Ureter (tissue), 1 donor: ENCODE measurements at regions not wholly inside any gene's neighbourhood (a gene's known extent, or its start where the extent isn't known, plus 50 kb on each side); places are given as distances from the start of the nearest gene placed in this dataset.

ENCODE experiments used
- DNase-seq: peaks from one replicate; pipeline ENCODE4 v3.0.0-alpha.2; 2020; ENCODE audit warnings: low spot score
- donor health status: DM: yes; HTN: yes; CAD: no.

DNA sequence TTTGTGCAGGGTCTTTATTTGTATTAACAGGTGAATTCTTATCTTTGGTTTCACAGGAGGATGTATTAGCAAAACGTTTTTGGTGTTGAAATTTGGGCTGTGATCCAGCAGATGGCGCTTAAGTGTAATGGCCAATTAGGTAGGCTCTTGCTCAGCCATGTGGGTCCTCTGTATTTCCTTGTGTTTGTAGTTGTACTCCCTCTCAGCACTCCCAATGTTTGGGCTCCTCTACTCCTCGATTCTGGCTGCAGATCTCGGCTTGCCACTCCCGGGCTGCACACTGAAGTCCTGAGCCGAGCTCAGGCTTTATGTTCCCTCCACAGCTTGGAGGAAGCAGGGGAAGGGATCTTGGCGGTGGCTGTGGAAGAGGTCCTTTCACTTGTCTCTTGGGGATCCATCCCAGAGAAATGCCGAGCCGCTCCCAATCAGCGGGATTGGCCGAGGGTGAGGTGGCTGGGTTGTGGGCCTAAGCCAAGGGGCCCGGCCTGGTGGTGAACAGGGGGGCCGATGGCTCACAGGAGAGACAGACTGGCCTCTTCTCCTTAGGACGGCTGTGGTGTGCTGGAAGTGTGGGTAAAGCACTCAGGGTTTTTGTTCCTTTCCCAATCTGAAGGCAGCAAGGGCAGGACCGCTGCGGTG is 133.7 kb downstream of the AEBP2 start:
- DNase-seq: no peak

DNA sequence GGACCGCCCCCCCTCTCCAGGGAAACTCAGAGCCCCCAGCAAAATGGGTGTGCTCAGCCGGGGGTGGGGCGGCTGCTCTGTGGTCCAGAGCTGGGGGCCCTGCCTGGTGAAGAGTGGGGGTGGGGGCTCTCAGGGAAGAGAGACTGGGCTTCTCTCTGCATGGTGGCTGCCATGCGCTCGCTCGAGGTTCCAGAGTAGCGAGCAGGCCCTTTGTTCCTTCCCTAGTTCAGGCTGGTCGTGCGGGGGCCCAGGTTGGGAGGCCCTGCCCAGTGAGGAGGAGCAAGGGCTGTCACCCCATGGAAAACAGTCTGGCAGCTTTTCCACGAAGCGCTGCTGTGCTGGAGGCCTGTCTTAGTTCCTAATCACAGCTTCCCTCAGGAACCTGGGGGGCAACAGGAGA is 134.6 kb downstream of the AEBP2 start:
- DNase-seq: no peak

DNA sequence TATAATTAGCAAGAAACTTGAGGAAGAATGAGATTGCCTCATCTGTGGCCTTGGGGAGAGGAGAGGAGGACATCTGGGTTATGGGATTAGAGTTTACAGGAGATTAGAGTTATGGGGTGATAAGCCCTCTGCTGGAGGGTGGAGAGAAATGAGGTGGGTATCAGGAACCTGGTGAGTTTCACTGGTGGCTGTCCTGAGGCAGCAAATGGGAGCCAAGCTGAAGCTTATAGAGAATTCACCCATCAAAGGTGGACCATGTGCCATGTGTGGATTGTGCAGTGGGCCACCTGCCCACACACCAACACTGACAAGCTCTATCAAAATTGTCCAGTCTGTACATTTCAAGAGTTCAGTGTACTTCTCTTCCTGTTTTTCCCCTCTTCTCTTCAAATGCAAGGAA is 135.3 kb downstream of the AEBP2 start:
- DNase-seq: no peak

DNA sequence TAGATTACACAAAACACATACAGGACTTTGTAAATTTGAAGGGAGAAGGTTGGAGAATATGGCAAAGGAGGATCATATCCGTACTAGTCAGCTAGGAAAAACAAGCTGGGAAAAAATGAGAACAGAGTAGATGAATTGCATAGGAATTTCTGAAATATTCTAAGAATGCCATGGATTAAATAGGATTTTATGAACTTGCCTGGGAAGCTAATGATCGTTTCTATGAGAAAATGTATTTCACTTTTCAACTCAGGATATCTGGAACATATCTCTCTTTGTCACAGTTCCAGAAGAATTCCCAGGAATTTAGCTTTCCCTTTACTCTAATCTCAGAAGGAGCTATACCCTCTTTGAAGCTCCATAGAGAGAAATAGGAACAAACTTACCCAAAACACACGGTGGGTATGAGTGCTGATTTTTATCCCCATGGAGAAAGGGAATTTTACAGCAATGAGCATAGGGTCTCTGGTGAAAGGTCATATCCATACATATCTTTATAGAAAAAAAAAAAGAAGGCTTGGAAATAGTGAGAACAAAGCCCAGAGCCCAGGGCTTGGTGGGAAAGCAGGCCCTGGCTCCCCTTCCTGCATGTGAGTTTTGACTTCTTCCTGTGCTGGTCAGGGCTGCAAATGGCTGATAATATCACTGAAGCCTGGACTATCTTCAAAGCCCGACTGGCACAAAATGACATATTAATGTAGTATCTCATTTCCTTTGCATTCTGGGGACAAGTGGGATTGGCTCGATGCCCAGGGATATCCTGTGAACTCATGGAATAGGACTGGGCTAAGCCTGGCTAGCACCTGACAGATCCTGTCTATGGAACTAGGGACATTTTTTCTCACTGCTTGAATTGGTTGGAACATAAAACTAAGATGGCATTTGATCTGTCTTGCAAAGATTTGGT is 136.3 kb downstream of the AEBP2 start:
- DNase-seq: peak; percentile 66

DNA sequence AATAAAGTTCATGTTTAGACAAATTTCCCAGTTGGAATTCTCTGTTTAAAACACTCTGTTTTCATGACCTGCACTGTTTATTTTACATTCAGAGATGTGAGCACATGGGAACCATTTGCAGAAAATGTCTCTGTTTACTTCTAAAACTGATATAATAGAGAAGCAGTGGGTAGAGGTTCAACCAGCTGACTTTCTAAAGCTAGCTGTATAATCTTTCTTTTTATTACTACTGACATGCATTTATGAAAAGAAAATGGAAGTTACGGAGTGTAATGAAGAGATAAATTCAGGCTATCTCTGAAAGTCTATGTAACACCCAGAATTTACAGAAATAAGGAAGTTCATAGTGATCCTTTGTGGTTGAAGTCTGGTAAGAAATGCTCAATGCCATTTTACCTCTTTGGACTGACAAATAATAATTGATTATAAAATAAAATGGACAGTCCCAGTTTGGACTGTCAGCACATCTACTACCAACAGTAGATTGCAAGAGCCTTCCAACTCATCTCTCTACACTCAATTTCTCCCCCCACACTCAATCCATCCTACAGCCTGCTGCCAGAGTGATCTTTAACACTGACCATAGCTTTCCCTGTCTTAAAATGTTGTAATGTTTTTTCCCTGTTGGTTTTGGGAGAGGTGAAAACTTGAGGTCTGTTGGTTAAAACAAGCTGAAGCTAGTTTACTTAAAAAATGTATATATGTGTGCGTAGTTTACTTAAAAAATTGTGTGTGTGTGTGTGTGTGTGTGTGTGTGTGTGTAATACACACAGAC is 137.4 kb downstream of the AEBP2 start:
- DNase-seq: no peak

DNA sequence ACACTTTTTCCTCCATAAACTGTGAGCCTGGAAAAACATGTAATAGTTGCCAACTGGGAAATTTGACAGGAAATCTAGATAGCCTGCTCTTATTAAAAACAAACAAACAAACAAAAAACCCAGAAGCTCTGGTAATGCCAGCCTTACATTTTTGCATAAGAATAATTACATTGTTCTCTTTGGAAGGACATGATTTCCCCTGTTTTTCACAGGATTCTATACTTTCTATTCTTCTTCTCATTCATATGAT is 137.9 kb downstream of the AEBP2 start:
- DNase-seq: no peak

DNA sequence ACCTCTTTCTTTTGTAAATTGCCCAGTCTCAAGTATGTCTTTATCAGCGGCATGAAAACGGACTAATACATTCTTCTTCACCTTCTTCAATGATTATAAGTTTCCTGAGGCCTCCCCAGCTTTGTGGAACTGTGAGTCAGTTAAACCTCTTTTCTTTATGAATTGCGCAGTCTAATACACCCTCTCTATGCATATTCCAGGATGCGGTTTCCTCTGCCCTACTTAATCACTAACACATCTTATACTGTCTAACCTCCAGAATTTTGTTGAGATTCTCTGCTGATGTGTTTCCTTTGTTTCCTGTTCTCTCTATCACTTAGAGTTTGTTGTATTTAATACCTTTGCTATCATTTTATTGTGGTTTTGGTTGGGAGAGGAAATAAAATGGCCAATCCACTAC is 145.4 kb downstream of the AEBP2 start:
- no peak for DNase-seq

DNA sequence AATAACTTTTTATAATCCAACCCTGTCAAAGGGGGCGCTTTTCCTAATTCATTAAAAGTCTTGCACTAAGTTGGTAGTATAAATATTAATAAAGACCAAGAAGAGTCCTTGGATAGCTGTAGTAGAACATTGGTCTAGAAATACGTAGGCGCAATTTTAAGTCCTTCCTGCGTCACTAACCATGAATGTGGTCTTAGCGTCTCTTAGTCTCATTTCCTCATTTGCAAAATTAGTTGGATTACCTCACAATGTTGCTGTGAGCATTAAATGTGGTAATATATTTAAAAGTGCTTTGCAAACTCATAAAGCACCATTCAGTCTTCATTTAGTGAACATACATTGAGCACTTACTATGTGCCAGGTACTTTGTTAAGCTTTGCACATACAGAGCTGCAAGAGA is 149.7 kb downstream of the AEBP2 start:
- DNase-seq: no peak

DNA sequence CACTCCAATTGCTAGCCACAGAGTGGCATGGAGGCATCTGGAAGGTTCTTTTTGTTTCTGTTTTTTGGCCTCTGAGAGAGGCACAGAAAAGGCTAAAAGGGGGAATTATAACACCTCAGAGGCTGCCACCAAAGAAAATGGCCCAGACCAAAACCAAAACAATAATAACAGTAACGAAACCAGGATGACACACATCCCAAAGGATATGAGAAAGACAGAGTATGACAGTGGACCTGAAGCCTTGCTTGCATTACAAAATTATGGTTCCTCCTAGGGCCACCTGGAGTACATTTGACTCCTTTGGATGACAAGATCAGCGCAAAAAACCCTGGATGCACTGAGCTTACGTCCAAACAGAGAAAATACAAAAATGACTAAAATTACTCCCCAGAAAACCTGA is 152.7 kb downstream of the AEBP2 start:
- DNase-seq: no peak

DNA sequence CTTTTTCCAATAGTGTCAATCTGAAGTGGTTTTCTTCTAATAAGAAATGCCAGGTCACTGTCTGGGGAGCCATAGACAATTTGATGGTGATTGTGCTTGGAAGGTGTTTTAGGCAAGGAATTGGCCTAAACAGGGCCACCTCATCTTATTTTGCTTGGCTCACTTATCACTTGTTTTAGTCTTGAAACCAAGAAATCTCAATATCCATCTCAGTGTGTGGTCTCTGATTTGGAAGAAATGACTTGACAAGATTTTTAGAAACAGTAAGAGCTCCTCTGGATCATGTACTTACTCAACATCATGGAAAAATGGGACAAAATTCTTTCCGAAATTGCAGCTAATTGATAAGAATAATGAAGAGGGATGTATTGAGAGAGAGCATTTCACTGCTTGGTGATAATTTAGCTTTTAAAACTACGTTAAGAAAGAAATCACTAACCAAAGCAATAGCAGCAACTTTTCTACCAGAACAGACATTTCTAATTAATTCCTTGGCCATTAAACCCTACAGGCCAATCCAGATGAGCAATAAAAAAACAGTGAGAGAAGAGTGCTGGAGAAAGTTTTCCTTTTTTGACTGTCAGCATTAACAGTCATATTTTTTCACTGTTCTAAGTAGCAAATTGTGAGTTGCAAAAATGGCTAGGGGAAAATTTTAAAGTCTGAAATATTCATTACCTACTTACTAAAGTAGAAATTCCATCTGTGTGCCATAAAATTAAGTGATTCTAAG is 157.3 kb downstream of the AEBP2 start:
- no peak for DNase-seq

DNA sequence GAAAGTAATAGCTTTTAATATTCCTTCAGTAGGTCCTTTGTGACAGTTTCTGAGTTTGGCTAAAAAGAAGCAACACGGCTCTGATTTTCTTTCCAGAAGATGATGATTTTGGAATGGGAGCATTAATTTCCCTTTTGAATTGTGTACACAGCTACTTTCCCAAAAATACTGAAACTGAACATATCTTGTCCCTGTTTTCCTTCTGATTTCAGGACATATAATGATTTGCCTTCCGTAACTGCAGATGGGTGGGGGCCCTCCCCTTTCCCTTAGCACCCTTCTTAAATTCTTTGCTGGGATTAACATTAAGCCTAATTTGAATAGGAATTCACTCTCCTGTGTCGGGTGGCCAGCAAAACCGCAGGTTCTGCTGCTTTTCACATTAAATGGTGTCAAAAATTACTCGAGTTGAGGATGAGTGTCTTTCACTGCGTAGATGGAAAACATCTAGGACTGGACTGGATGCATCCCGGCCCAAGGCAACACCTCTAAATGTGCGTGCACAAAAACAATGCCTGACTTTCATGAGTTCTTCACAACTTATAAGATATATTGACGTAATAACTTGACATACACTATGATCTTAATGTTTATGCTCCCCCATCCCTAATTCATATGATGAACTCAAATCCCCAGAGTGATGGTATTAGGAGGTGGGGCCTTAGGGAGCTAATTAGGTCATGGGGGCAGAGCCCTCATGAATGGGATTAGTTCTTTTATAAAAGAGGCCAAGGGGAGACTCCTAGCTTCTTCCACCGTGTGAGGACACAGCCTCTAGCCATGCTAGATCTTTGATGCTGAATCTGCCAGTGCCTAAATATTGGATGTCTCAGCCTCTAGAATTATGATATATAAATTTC is 158.1 kb downstream of the AEBP2 start:
- DNase-seq: no peak

DNA sequence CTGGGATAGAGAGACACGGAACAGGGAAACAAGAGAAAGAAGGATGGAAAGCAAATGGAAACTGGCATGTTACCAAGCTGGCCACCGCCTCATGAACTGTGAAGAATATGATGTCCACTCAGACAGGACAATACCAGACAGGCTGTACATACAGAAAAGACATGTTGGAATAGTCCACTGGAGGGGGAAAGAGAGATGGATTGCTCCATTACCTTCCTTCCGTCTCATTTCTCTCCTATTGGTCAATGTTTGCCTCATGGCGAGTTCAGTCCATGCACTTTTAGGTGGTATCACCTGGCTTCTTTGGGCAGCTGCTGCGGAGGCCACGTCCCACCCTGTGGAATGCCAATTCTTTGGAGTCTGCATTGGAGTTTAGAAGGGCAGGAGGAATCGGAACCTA is 166.4 kb downstream of the AEBP2 start:
- DNase-seq: no peak

DNA sequence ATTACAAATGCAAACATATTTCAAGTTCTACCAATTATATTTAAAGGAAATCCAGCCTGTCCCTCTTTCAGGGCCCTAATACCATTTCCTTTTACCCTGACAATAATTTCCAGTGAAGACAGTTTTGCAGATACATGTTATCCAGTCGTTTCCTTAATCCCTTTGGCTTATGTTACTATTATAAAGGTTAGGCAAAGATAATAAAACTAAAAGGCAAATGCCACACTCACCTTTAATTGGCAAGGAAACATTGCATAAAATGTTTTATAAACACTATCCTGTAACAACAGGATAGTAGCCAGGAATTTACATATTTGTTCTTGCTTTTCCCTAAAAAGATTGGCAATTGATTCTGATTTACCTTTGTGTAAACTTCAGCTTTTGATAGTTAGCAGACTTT is 168.7 kb downstream of the AEBP2 start:
- DNase-seq: no peak

DNA sequence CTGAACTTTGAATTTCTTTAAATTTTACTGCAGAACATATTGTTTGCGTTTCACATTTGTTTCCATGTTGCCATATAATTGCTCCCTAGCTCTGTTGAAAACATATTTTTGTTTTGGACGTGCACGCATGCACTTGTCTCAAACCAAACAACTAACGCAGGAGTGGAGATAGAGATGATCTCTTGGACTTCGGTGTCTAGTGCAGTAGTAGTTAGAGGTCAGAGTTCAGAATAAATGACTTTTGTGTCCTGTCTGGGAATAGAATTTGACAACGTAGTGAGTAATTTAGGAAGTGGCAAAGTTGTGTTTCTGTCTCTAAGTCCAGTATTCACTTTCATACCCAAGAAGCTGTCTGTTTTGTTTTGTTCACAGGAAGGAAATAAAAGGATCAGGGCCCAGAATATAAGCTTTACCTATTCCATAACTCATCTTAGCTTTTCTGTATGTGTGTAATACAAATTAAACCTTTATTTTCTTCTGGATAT is 173.8 kb downstream of the AEBP2 start:
- no peak for DNase-seq

DNA sequence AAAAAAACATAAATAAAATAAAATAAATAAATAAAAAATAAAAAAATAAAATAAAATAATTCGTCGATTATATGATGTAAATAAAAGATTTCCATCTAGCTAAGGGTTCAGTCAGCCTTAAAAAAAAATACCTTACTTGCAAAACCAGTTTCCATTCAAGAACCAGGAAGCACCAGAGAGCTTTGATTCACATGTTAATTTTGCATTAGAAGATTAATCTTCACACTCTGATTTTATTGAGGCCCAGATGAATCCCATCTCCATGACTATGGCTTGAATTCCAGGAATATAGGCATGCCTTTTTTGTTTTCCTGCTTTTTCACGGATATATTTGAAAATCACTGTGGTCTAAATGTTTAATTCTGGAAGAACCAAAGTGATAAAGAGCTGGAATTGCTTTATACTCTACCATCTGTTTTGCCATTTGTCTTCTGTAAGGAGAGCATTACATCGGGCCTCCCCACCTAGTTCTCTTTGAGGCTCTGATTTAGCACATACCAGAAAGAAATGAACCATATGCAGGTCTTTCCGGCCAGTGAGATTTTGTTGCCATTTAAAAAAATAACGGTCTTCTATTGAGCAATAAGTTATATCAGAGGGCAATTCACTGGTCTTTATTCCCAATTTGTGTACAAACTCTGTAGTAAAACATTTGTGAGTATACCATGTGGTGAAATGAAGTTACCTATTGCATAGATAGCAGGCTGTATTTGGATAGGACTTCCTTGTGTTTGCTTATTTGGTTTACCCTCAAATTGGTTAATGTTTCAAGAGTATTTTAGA is 175.5 kb downstream of the AEBP2 start:
- no peak for DNase-seq

DNA sequence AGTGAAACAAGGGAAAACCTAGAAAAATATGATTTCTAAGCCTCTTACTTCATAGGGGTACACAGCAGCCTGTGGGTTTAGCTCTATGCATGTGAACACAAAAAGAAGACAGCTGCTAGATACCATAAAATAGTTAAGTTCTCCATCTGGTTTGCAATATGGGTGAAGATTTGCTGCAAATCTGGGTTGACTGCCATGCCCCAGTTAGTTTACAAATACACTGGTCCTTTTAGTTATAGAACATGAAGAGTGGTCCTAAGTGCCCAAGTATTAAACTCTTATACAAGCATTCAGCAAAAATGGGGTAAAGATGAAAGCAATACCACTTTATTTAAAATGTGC is 176.1 kb downstream of the AEBP2 start:
- DNase-seq: no peak

DNA sequence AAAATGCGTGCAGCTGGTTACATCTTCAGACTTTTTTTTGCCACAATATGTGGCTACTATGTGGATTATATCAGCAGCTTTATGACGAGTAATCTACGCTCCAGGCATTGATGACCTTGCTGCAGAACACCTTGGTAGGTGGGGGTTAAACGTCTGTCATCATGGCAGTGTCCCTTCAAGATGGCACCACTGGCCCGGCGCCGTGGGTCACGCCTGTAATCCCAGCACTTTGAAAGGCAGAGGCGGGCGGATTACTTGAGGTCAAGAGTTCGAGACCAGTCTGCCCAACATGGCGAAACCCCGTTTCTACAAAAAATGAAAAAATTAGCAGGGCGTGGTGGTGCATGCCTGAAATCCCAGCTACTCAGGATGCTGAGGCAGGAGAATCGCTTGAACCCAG is 177.5 kb downstream of the AEBP2 start:
- no peak for DNase-seq

DNA sequence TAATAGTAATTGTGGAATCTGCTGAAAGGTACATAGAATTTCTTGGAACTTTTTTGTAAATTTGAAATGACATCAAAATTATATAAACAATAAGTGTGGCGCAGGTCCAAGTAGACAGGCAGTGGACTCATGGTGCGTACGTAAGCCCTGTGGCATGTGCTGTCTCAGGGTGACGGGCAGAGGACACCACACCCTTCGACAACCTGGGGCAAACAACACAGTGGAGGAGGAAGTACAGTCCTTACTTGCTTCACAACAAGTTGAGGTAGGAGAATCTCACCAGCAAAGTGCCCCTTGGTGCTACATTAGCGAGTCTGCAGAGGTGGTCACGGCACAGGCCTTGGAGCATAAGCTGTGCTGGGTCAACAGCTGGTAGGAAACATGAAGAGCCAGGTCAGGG is 180.9 kb downstream of the AEBP2 start:
- peak; percentile 69 for DNase-seq

DNA sequence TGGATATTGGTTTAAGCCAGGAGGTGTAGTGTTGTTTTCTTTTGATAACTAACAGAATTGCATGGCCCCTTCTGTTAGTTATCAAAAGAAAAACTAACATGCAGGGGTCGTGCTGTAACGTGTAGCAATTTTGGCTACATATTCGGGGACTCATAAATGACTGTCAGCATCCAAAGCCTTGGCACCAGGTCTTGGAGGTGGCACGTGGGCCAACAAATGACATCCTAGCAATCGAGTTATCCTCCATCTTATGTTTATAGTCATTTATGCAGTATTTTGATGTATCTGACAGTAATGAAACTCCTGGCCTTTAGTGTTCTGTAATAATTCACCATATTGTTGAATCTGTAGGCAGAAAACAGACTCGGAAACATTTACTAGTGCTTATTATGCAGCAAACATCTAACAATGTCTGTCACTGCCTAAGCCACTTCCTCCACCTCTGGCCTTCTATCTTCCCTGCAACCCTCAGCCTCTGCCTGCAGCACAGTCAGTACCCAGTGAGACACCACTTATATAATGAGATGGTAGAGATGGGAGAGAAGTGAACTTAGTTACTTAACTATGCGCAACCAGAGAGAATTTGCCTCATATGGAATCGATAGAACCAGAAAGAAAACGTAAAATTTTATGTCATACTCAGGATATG is 184.6 kb downstream of the AEBP2 start:
- DNase-seq: no peak

DNA sequence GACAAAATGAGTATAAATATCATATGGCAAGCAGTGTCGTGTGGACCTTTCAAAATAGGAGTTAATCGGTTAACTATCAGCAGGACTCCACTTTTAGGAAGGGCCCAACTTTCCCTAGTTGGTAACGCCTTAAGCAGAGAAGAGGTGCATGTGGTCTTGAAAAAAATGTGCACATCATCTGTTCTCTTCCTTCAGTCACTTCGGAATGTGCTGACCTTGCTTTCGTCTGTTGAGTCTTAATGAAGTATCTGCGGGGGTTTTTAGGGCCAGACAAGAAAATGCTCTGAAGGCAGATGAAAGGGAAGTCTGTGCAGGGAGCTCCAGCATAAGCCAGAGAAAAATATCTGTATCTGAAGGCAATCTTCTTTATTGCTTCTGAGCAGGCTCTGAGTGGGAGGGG is 185.2 kb downstream of the AEBP2 start:
- no peak for DNase-seq
